Glutamatergic neuron (in vitro differentiated cells): ENCODE measurements at regions not wholly inside any gene's neighbourhood (a gene's known extent, or its start where the extent isn't known, plus 50 kb on each side); places are given as distances from the start of the nearest gene placed in this dataset.

Experiments
- DNase-seq: peaks from one replicate; pipeline ENCODE4 v3.0.0; 2022
- H3K27ac Mint-ChIP-seq: one replicate; pipeline ENCODE4 v1.8.0; 2020; ENCODE audit warnings: mild to moderate bottlenecking, mixed read lengths, inconsistent platforms; ENCODE audit not compliant: unreplicated experiment
- H3K27me3 Mint-ChIP-seq: one replicate; pipeline ENCODE4 v1.8.0; 2020; ENCODE audit warnings: mild to moderate bottlenecking, moderate library complexity, mixed read lengths, inconsistent platforms; ENCODE audit not compliant: unreplicated experiment
- H3K36me3 Mint-ChIP-seq: one replicate; pipeline ENCODE4 v1.8.0; 2020; ENCODE audit warnings: mild to moderate bottlenecking, mixed read lengths, inconsistent platforms; ENCODE audit not compliant: unreplicated experiment
- H3K4me1 Mint-ChIP-seq: one replicate; pipeline ENCODE4 v1.8.0; 2020; ENCODE audit warnings: mild to moderate bottlenecking, low read depth, mixed read lengths, inconsistent platforms; ENCODE audit not compliant: unreplicated experiment
- H3K4me3 Mint-ChIP-seq: one replicate; pipeline ENCODE4 v1.8.0; 2020; ENCODE audit warnings: mild to moderate bottlenecking, mixed read lengths, inconsistent platforms; ENCODE audit not compliant: unreplicated experiment
- H3K9me3 Mint-ChIP-seq: one replicate; pipeline ENCODE4 v1.8.0; 2020; ENCODE audit warnings: mild to moderate bottlenecking, moderate library complexity, mixed read lengths, inconsistent platforms; ENCODE audit not compliant: unreplicated experiment
- TF ChIP-seq, protein P1 (sequence below): fragments of 200-600 bp; sonication (generic); IDR thresholded peaks from one replicate; pipeline ENCODE4 v1.5.0; 2021; ENCODE audit not compliant: partially characterized antibody, unreplicated experiment

DNA sequence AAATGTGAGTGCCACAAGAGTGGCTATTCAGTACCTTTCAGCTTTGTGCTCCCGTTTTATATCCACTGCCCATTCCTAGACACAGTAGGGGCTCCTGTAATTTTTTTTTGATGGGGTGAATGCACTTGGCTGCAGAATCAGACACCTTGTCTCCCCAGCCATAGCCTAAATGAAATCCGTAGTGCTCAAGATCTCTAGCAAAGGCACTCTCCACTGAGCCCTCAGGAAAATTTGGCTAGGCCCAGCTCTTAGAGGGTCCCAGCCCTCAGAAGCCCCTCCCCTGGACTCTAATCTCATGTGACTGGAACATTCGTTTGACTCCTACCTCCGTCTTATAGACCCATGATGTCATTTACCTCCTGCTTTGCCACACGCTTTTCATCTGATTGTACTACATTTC is 323.9 kb downstream of the SMAD2 start:
- TF ChIP-seq, protein P1, sequence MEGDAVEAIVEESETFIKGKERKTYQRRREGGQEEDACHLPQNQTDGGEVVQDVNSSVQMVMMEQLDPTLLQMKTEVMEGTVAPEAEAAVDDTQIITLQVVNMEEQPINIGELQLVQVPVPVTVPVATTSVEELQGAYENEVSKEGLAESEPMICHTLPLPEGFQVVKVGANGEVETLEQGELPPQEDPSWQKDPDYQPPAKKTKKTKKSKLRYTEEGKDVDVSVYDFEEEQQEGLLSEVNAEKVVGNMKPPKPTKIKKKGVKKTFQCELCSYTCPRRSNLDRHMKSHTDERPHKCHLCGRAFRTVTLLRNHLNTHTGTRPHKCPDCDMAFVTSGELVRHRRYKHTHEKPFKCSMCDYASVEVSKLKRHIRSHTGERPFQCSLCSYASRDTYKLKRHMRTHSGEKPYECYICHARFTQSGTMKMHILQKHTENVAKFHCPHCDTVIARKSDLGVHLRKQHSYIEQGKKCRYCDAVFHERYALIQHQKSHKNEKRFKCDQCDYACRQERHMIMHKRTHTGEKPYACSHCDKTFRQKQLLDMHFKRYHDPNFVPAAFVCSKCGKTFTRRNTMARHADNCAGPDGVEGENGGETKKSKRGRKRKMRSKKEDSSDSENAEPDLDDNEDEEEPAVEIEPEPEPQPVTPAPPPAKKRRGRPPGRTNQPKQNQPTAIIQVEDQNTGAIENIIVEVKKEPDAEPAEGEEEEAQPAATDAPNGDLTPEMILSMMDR, result no peak
- Mint-ChIP-seq H3K27ac (no peak overlapping the region), H3K27me3 (no peaks in the 10 kb centered on the region), H3K4me1 (no peaks in the 10 kb centered on the region), H3K4me3 (no peak overlapping the region), H3K9me3 (no peaks in the 10 kb centered on the region), H3K36me3 (no peaks in the 10 kb centered on the region)
- DNase-seq, result no peak

DNA sequence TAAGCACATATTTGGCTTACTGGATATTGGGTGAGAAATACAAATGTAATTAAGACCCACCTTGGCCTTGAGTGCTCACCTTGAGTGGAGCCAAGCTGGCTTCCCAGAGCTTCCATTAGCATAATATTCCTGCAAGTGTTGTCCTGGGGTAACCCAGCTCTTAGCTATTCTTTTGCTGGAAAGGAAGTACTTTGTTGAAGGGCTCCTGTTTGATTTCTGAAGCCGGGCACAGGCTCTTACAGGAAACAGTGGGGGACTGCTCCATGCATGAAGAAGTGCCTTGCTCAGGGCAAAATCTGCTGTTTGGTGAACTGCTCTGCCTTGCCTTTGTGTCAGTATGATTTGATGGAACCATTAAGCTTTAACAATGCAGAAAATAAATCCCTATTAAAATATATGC is 325.4 kb downstream of the SMAD2 start:
- H3K36me3 Mint-ChIP-seq, result peaks cover 4% of the 10 kb centered on the region
- H3K27ac Mint-ChIP-seq, result no peak overlapping the region
- H3K4me1 Mint-ChIP-seq, result no peaks in the 10 kb centered on the region
- peaks cover 2% of the 10 kb centered on the region for H3K9me3 Mint-ChIP-seq
- H3K27me3 Mint-ChIP-seq, result peaks cover 4% of the 10 kb centered on the region
- no peak overlapping the region for H3K4me3 Mint-ChIP-seq
- no peak for DNase-seq
- TF ChIP-seq, protein P1, result no peak

- Mint-ChIP-seq H3K4me1 (no peaks in the 10 kb centered on the region), H3K27ac (no peak overlapping the region), H3K9me3 (peaks cover 2% of the 10 kb centered on the region), H3K36me3 (peaks cover 4% of the 10 kb centered on the region), H3K27me3 (peaks cover 4% of the 10 kb centered on the region), H3K4me3 (no peak overlapping the region)
- TF ChIP-seq, protein P1, result no peak
- DNase-seq, result no peak
These were observed 326.4 kb downstream of the SMAD2 start for GRCh38 chr18:47604021-47604420.

DNA sequence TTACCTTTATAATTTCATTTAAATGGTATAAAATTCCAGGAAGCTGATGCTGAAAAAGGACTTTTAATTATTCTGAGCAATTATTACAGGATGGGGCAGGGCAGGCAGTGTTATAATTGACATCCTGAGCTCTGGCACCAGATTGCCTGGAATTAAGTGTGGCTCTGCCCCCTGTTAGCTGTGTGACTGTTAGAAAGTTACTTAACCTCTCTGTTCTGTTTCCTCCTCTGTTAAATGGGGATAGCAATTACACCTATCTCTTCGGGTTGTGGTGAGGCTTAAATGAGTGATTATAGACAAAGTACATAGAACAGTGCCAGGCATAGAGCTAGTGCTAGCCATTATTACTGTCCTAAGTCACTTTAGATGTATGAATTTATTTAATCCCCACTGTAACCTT is 327.3 kb downstream of the SMAD2 start:
- no peak overlapping the region for H3K27ac Mint-ChIP-seq
- peaks cover 4% of the 10 kb centered on the region for H3K27me3 Mint-ChIP-seq
- TF ChIP-seq, protein P1, result no peak
- H3K9me3 Mint-ChIP-seq, result peaks cover 2% of the 10 kb centered on the region
- no peak for DNase-seq
- H3K36me3 Mint-ChIP-seq, result peaks cover 4% of the 10 kb centered on the region
- no peaks in the 10 kb centered on the region for H3K4me1 Mint-ChIP-seq
- H3K4me3 Mint-ChIP-seq, result no peak overlapping the region

GRCh38 chr18:47602273-47602897 is 328.1 kb downstream of the SMAD2 start:
- H3K4me3 Mint-ChIP-seq, result no peak overlapping the region
- peaks cover 4% of the 10 kb centered on the region for H3K27me3 Mint-ChIP-seq

More at GRCh38 chr18:47602273-47602897, 328.1 kb downstream of the SMAD2 start:
- Mint-ChIP-seq H3K4me1 (no peaks in the 10 kb centered on the region), H3K27ac (no peak overlapping the region), H3K9me3 (peaks cover 2% of the 10 kb centered on the region), H3K36me3 (peaks cover 4% of the 10 kb centered on the region)
- no peak for DNase-seq
- TF ChIP-seq, protein P1, result no peak
